ENCODE measurements at regions not wholly inside any gene's neighbourhood (a gene's known extent, or its start where the extent isn't known, plus 50 kb on each side); places are given as distances from the start of the nearest gene placed in this dataset.

DNA sequence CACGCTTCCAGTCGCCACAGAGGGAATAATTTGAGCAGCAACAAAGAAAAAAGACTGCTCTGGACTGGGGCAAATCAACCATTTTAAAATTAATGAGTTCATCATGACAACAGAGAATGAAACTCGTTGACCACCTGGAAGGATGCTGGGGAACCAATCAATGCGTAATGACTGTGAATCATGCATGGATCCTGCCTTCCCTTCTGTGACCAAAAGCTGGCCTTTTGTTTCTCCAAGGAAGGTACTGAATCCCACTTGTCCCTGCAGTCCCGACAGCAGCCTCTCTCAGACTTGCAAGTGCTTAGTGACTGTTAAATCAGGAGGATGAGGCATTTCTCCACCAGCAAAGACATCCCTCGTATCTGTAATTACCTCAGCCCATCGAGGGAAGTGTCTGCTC, 68.0 kb upstream of the TNS3 start:
- Histone ChIP-seq H3K79me2 (ENCODE audit: control insufficient read depth in 1 of 2, insufficient read depth in 2 of 2, low read length in 2 of 2) (no peaks in the 10 kb centered on the region), H3K79me1 (ENCODE audit: low read depth, low read length) (no peaks in the 10 kb centered on the region), H3K9ac (replicated peaks in 1 of 4; ENCODE audit: extremely low read depth in 1 of 4, low read depth in 3 of 4, low read length in 3 of 4) (no peak overlapping the region), H3K27ac (ENCODE audit: low read depth, low read length) (no peak overlapping the region), H3K4me2 (ENCODE audit: insufficient read depth in 1 of 2, low read depth in 2 of 2, low read length in 2 of 2) (no peak overlapping the region), H2BK15ac (ENCODE audit: low read length) (no peak overlapping the region), H3K36me3 (ENCODE audit: control insufficient read depth in 2 of 4, insufficient read depth in 4 of 4, low read length in 3 of 4) (no peaks in the 10 kb centered on the region), H2BK12ac (ENCODE audit: low read depth, low read length) (no peak overlapping the region), H3K4me3 (ENCODE audit: extremely low read depth in 1 of 4, insufficient read depth in 2 of 4, low read depth in 3 of 4, low read length in 4 of 4) (no peak overlapping the region), H3K9me3 (ENCODE audit: insufficient read depth in 2 of 2, low read depth in 1 of 2, low read length in 1 of 2) (no peaks in the 10 kb centered on the region), H4K20me1 (replicated peaks in 1 of 2; ENCODE audit: control insufficient read depth in 1 of 2, insufficient read depth in 2 of 2, low read length in 2 of 2) (no peaks in the 10 kb centered on the region), H2BK5ac (ENCODE audit: low read depth, low read length) (no peak overlapping the region), H3K23me2 (ENCODE audit: low read depth, low read length) (no peaks in the 10 kb centered on the region), H3K27me3 (replicated peaks in 1 of 4; ENCODE audit: control insufficient read depth in 3 of 4, extremely low read depth in 1 of 4, insufficient read depth in 3 of 4, low read length in 3 of 4) (no peaks in the 10 kb centered on the region), H4K91ac (replicated peaks; ENCODE audit: insufficient read length, low read length) (no peak overlapping the region), H2BK20ac (ENCODE audit: low read length) (no peak overlapping the region), H3K18ac (ENCODE audit: extremely low read depth, low read length) (no peak overlapping the region), H3K4ac (replicated peaks; ENCODE audit: insufficient read length, low read depth, low read length) (no peak overlapping the region), H4K5ac (ENCODE audit: insufficient read length, low read depth, low read length) (no peak overlapping the region), H2AK5ac (ENCODE audit: low read depth, low read length) (no peak overlapping the region), H4K8ac (ENCODE audit: extremely low read depth, insufficient read depth, low read length) (no peak overlapping the region), H3K56ac (replicated peaks; ENCODE audit: insufficient read length, low read depth, low read length) (no peak overlapping the region), H3K14ac (ENCODE audit: insufficient read length) (no peak overlapping the region), H3K4me1 (replicated peaks in 1 of 4; ENCODE audit: control insufficient read depth in 3 of 4, insufficient read depth in 4 of 4, low read length in 3 of 4) (peaks cover 0 to 10% (median 3%) of the 10 kb centered on the region in 4 experiments; a peak in 3 of 7 replicates), H3K23ac (ENCODE audit: insufficient read length) (no peak overlapping the region), H2BK120ac (replicated peaks; ENCODE audit: low read depth, low read length) (no peak overlapping the region), H2AFZ (ENCODE audit: low read length) (no peak overlapping the region)
- POLR2A ChIA-PET (ENCODE audit: partially characterized antibody), result no interaction called here
- DNase-seq (ENCODE audit: low read depth in 1 of 2, low spot score in 2 of 2), result no peak
- no peak for FAIRE-seq
- CTCF ChIA-PET (ENCODE audit: partially characterized antibody), result no interaction called here
- WGBS, 2 experiments (ENCODE audit: extremely low coverage in 1 of 2, insufficient coverage in 1 of 2, insufficient read length in 1 of 2, insufficient replicate concordance in 2 of 2, low coverage in 1 of 2, low lambda C conversion rate in 2 of 2, missing lambda C conversion rate in 1 of 2), result 89% methylated on average over 7 of the region's 7 CpGs; no CpG with 5 or more reads in 1 of the 2 experiments
- TF ChIP-seq CBX5 (IDR thresholded peaks at IDR 0.05; ENCODE audit: low read depth, low read length), result no peak
- TF ChIP-seq PHF8 (conservative IDR thresholded peaks at IDR 0.05; ENCODE audit: low read depth, low read length), result no peak
- TF ChIP-seq POLR2AphosphoS5 (IDR thresholded peaks at IDR 0.05; ENCODE audit: low read depth, low read length), result no peak
- TF ChIP-seq CREB1 (IDR thresholded peaks at IDR 0.05), result no peak
- no peak for TF ChIP-seq SRF (IDR thresholded peaks at IDR 0.05; ENCODE audit: low read depth, low read length)
- TF ChIP-seq HDAC6 (IDR thresholded peaks at IDR 0.05; ENCODE audit: low read depth, low read length), result no peak
- TF ChIP-seq TAF1 (IDR thresholded peaks at IDR 0.05; ENCODE audit: low read depth, low read length), result no peak
- no peak for TF ChIP-seq EP300 (IDR thresholded peaks at IDR 0.05; ENCODE audit: borderline replicate concordance in 1 of 2, low read depth in 2 of 2, low read length in 2 of 2)
- TF ChIP-seq, protein P1, sequence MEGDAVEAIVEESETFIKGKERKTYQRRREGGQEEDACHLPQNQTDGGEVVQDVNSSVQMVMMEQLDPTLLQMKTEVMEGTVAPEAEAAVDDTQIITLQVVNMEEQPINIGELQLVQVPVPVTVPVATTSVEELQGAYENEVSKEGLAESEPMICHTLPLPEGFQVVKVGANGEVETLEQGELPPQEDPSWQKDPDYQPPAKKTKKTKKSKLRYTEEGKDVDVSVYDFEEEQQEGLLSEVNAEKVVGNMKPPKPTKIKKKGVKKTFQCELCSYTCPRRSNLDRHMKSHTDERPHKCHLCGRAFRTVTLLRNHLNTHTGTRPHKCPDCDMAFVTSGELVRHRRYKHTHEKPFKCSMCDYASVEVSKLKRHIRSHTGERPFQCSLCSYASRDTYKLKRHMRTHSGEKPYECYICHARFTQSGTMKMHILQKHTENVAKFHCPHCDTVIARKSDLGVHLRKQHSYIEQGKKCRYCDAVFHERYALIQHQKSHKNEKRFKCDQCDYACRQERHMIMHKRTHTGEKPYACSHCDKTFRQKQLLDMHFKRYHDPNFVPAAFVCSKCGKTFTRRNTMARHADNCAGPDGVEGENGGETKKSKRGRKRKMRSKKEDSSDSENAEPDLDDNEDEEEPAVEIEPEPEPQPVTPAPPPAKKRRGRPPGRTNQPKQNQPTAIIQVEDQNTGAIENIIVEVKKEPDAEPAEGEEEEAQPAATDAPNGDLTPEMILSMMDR (IDR thresholded peaks at IDR 0.05; ENCODE audit: control extremely low read depth in 1 of 3, insufficient read depth in 1 of 3, low read depth in 1 of 3, low read length in 3 of 3), result no peak
- TF ChIP-seq JUND (IDR thresholded peaks at IDR 0.05; ENCODE audit: low read length), result no peak
- no peak for TF ChIP-seq RNF2 (IDR thresholded peaks at IDR 0.05; ENCODE audit: borderline replicate concordance, low read depth, low read length, missing control alignments, poor library complexity, severe bottlenecking)
- TF ChIP-seq KDM5A (IDR thresholded peaks at IDR 0.05; ENCODE audit: low read length), result no peak
- no peak for TF ChIP-seq SP1 (IDR thresholded peaks at IDR 0.05; ENCODE audit: low read depth, low read length)
